Endodermal cell (in vitro differentiated cells): ENCODE measurements at regions not wholly inside any gene's neighbourhood (a gene's known extent, or its start where the extent isn't known, plus 50 kb on each side); places are given as distances from the start of the nearest gene placed in this dataset.

Experiments
- DNase-seq: peaks from one replicate; pipeline ENCODE4 v3.0.0-alpha.2; 2017
- H3K27ac ChIP-seq: 2 replicates; pipeline ENCODE4 v1.5.1; 2013; ENCODE audit warnings: mild to moderate bottlenecking, low read depth, low read length, moderate library complexity
- H3K27me3 ChIP-seq: 2 replicates; pipeline ENCODE4 v1.6.1; 2013; ENCODE audit warnings: mild to moderate bottlenecking, low read length, moderate library complexity; ENCODE audit not compliant: insufficient read depth, control insufficient read depth, poor library complexity, severe bottlenecking
- H3K36me3 ChIP-seq: 2 replicates; pipeline ENCODE4 v1.7.0; 2013; ENCODE audit warnings: mild to moderate bottlenecking, low read length, moderate library complexity; ENCODE audit not compliant: control insufficient read depth, insufficient read depth
- H3K4me1 ChIP-seq: one replicate; pipeline ENCODE4 v1.7.0; 2013; ENCODE audit warnings: low read length; ENCODE audit not compliant: control insufficient read depth, insufficient read depth
- H3K4me3 ChIP-seq: 2 replicates; pipeline ENCODE4 v1.5.1; 2013; ENCODE audit warnings: mild to moderate bottlenecking, low read length, moderate library complexity
- H3K9ac ChIP-seq: 2 replicates; pipeline ENCODE4 v1.6.1; 2013; ENCODE audit warnings: mild to moderate bottlenecking, low read length, moderate library complexity; ENCODE audit not compliant: poor library complexity, severe bottlenecking; ENCODE audit errors: extremely low read depth
- H3K9me3 ChIP-seq: 2 replicates; pipeline ENCODE4 v1.6.1; 2013; ENCODE audit warnings: mild to moderate bottlenecking, low read length, moderate library complexity; ENCODE audit not compliant: control insufficient read depth
- H3K27ac Mint-ChIP-seq: 2 replicates; pipeline ENCODE4 v1.8.0; 2020; ENCODE audit warnings: mixed read lengths
- H3K27me3 Mint-ChIP-seq: 2 replicates; pipeline ENCODE4 v1.8.0; 2021; ENCODE audit warnings: mild to moderate bottlenecking, mixed read lengths; ENCODE audit not compliant: insufficient read depth
- H3K36me3 Mint-ChIP-seq: 2 replicates; pipeline ENCODE4 v1.8.0; 2020; ENCODE audit warnings: low read depth, mixed read lengths
- H3K4me1 Mint-ChIP-seq: 2 replicates; pipeline ENCODE4 v1.8.0; 2020; ENCODE audit warnings: mixed read lengths
- H3K4me3 Mint-ChIP-seq: 2 replicates; pipeline ENCODE4 v1.8.0; 2020; ENCODE audit warnings: mild to moderate bottlenecking, moderate library complexity, mixed read lengths
- H3K9me3 Mint-ChIP-seq: 2 replicates; pipeline ENCODE4 v1.8.0; 2020; ENCODE audit warnings: mild to moderate bottlenecking, mixed read lengths
- CTCF ChIP-seq: fragments of 200-600 bp; sonication (generic); conservative IDR thresholded peaks from 2 replicates; pipeline ENCODE4 v1.5.0; 2021; ENCODE audit warnings: antibody characterized with exemption, mild to moderate bottlenecking
- WGBS, 2 experiments: methylation state at CpG; one replicate each; pipeline versions ENCODE4 v1.1.5 to v1.1.7; 2013; ENCODE audit warnings: missing lambda C conversion rate in 2 of 2, mixed read lengths in 1 of 2; ENCODE audit not compliant: insufficient coverage in 1 of 2, insufficient read length in 1 of 2; 5-methylcytosine and 5-hydroxymethylcytosine counted together

GRCh38 chr12:75884465-75884985 is 147.1 kb downstream of the PHLDA1 start:
- Histone ChIP-seq H3K4me3 (no peak overlapping the region), H3K27ac (no peak overlapping the region), H3K9me3 (no peaks in the 10 kb centered on the region), H3K27me3 (no peaks in the 10 kb centered on the region), H3K9ac (no peak overlapping the region), H3K4me1 (peaks cover 3% of the 10 kb centered on the region), H3K36me3 (no peaks in the 10 kb centered on the region)
- peak; percentile 62 for DNase-seq
- no peak for TF ChIP-seq CTCF
- H3K27ac Mint-ChIP-seq: peak overlapping the region; percentile 14
- no peaks in the 10 kb centered on the region for H3K27me3 Mint-ChIP-seq
- WGBS, 2 experiments: 29 to 68% methylated on average over 2 to 4 of the region's 4 CpGs
- H3K4me3 Mint-ChIP-seq: no peak overlapping the region
- H3K9me3 Mint-ChIP-seq: no peaks in the 10 kb centered on the region
- peaks cover 36% of the 10 kb centered on the region for H3K4me1 Mint-ChIP-seq
- no peaks in the 10 kb centered on the region for H3K36me3 Mint-ChIP-seq

- no peak overlapping the region for H3K27ac ChIP-seq
- Mint-ChIP-seq H3K9me3 (no peaks in the 10 kb centered on the region), H3K4me1 (peaks cover 37% of the 10 kb centered on the region), H3K27me3 (no peaks in the 10 kb centered on the region), H3K4me3 (no peak overlapping the region), H3K36me3 (no peaks in the 10 kb centered on the region), H3K27ac (no peak overlapping the region)
- TF ChIP-seq CTCF: no peak
- H3K27me3 ChIP-seq: no peaks in the 10 kb centered on the region
- 90 to 91% methylated on average over 3 of the region's 3 CpGs for WGBS, 2 experiments
- no peak overlapping the region for H3K9ac ChIP-seq
- H3K4me3 ChIP-seq: no peak overlapping the region
- peaks cover 7% of the 10 kb centered on the region for H3K4me1 ChIP-seq
- no peaks in the 10 kb centered on the region for H3K36me3 ChIP-seq
- no peak for DNase-seq
- H3K9me3 ChIP-seq: no peaks in the 10 kb centered on the region
Measured at GRCh38 chr12:75883241-75883640, 148.3 kb downstream of the PHLDA1 start.

- no peaks in the 10 kb centered on the region for H3K9me3 ChIP-seq
- peaks cover 13% of the 10 kb centered on the region for H3K4me1 ChIP-seq
- no peak overlapping the region for H3K4me3 Mint-ChIP-seq
- no peak for DNase-seq
- no peak overlapping the region for H3K27ac Mint-ChIP-seq
- no peaks in the 10 kb centered on the region for H3K27me3 ChIP-seq
- no peaks in the 10 kb centered on the region for H3K36me3 ChIP-seq
- H3K36me3 Mint-ChIP-seq: no peaks in the 10 kb centered on the region
- no peak overlapping the region for H3K4me3 ChIP-seq
- 64 to 67% methylated on average over 2 to 3 of the region's 3 CpGs for WGBS, 2 experiments
- no peak overlapping the region for H3K9ac ChIP-seq
- H3K9me3 Mint-ChIP-seq: no peaks in the 10 kb centered on the region
- H3K27me3 Mint-ChIP-seq: no peaks in the 10 kb centered on the region
- no peak for TF ChIP-seq CTCF
- H3K27ac ChIP-seq: no peak overlapping the region
- peaks cover 41% of the 10 kb centered on the region for H3K4me1 Mint-ChIP-seq
Measured at GRCh38 chr12:75882421-75882820, 149.2 kb downstream of the PHLDA1 start.
